ENCODE measurements at regions not wholly inside any gene's neighbourhood (a gene's known extent, or its start where the extent isn't known, plus 50 kb on each side); places are given as distances from the start of the nearest gene placed in this dataset.
"Not testable (repeated sequence)": the region's sequence is repeated elsewhere in the genome, so short reads cannot be mapped to it uniquely, and the experiment has no call there.

GRCh38 chr3:59247402-59247841 lies 197.6 kb upstream of the CFAP20DC start:
- no peak for DNase-seq

GRCh38 chr3:59246719-59247401 lies 197.0 kb upstream of the CFAP20DC start:
- no peak for DNase-seq

- DNase-seq = no peak
Measured at GRCh38 chr3:59245859-59246501, 196.2 kb upstream of the CFAP20DC start.

GRCh38 chr3:59245300-59245858 lies 195.6 kb upstream of the CFAP20DC start:
- no peak for DNase-seq

GRCh38 chr3:59244343-59244742 lies 194.5 kb upstream of the CFAP20DC start:
- no peak for DNase-seq

GRCh38 chr3:59243476-59243875 lies 193.7 kb upstream of the CFAP20DC start:
- DNase-seq = no peak

GRCh38 chr3:59240666-59241255 lies 190.9 kb upstream of the CFAP20DC start:
- no peak for DNase-seq

GRCh38 chr3:59237121-59237520 lies 187.3 kb upstream of the CFAP20DC start:
- DNase-seq = no peak

GRCh38 chr3:59235634-59236012 lies 185.8 kb upstream of the CFAP20DC start:
- no peak for DNase-seq

GRCh38 chr3:59234884-59235633 lies 185.2 kb upstream of the CFAP20DC start:
- no peak for DNase-seq

- DNase-seq = not testable (repeated sequence)
Measured at GRCh38 chr3:59230379-59230778, 180.6 kb upstream of the CFAP20DC start.

- DNase-seq = no peak
Measured at GRCh38 chr3:59213860-59214259, 164.0 kb upstream of the CFAP20DC start.

- DNase-seq = no peak
Measured at GRCh38 chr3:59212128-59212779, 162.4 kb upstream of the CFAP20DC start.

- no peak for DNase-seq
Measured at GRCh38 chr3:59210260-59210659, 160.4 kb upstream of the CFAP20DC start.

GRCh38 chr3:59192473-59192872 lies 142.6 kb upstream of the CFAP20DC start:
- no peak for DNase-seq

- no peak for DNase-seq
Measured at GRCh38 chr3:59191651-59192050, 141.8 kb upstream of the CFAP20DC start.

- no peak for DNase-seq
Measured at GRCh38 chr3:59189939-59190338, 140.1 kb upstream of the CFAP20DC start.

- DNase-seq = no peak
Measured at GRCh38 chr3:59189526-59189925, 139.7 kb upstream of the CFAP20DC start.

- DNase-seq = no peak
Measured at GRCh38 chr3:59186725-59187124, 136.9 kb upstream of the CFAP20DC start.

GRCh38 chr3:59185591-59186369 lies 136.0 kb upstream of the CFAP20DC start:
- no peak for DNase-seq

- DNase-seq = no peak
Measured at GRCh38 chr3:59180006-59180405, 130.2 kb upstream of the CFAP20DC start.

GRCh38 chr3:59178698-59179097 lies 128.9 kb upstream of the CFAP20DC start:
- DNase-seq = no peak
